HCT116 (cell line): ENCODE measurements at regions not wholly inside any gene's neighbourhood (a gene's known extent, or its start where the extent isn't known, plus 50 kb on each side); places are given as distances from the start of the nearest gene placed in this dataset.

Experiments used
- ATAC-seq: fragments of 200-7000 bp; cut with Tn5 transposase; 2 replicates; pipeline ENCODE4 v1.9.1; 2020; ENCODE audit warnings: mild to moderate bottlenecking, moderate library complexity
- BruUV-seq: library from RNA; stranded (reverse); fragments of 400-500 nt; replicated peaks from 2 replicates; lab custom pipeline; 2021; lab: Mats Ljungman, UMichigan
- CTCF ChIA-PET: fragments of 300-600 bp; sonication (Branson Sonifier 250); formaldehyde crosslinking; loops from one replicate; lab custom pipeline; 2021; ENCODE audit warnings: antibody characterized with exemption; lab: Charles Lee
- POLR2A ChIA-PET: fragments of 300-600, 350-600 bp; sonication (Branson Sonifier 250); formaldehyde crosslinking; loops from one replicate; lab custom pipeline; 2021; ENCODE audit warnings: antibody characterized with exemption; lab: Charles Lee
- RAD21 ChIA-PET, 2 experiments: fragments of 300-600 bp; sonication (Branson Sonifier 250); formaldehyde crosslinking; loops; one replicate each; lab custom pipeline; 2023; ENCODE audit warnings: low total read pairs in 2 of 2; ENCODE audit not compliant: uncharacterized antibody in 2 of 2, unreplicated experiment in 2 of 2, low non-redundant PET in 1 of 2; lab: Charles Lee
- DNase-seq: peaks from one replicate; pipeline ENCODE4 v3.0.0-alpha.2; 2010; ENCODE audit warnings: low read depth, low spot score
- H2AFZ ChIP-seq: fragments of 200-600 bp; shearing (Covaris generic), sonication (generic); 2 replicates; pipeline ENCODE4 v1.6.1; 2017; ENCODE audit warnings: low read depth, mixed run types, mixed read lengths, antibody characterized with exemption, low read length; ENCODE audit not compliant: poor library complexity, severe bottlenecking
- H3K27ac ChIP-seq: 2 replicates; pipeline ENCODE4 v1.5.1; 2012; ENCODE audit warnings: low read depth, low read length
- H3K27me3 ChIP-seq: fragments of 200-600 bp; sonication (generic); 2 replicates; pipeline ENCODE4 v1.6.1; 2016; ENCODE audit warnings: mixed run types, low read length, mixed read lengths; ENCODE audit not compliant: insufficient read depth
- H3K36me3 ChIP-seq, 2 experiments: fragments of 200-500 bp in 1 of 2; fragments of 200-600 bp in 1 of 2; sonication (Bioruptor generic) in 1 of 2; sonication (generic) in 1 of 2; 2 replicates each; pipeline versions ENCODE4 v1.5.1 to v1.6.1; 2014 to 2016; ENCODE audit warnings: low read length in 2 of 2, inconsistent platforms in 1 of 2, mixed read lengths in 1 of 2, mixed run types in 1 of 2; ENCODE audit not compliant: insufficient read depth in 2 of 2, control insufficient read depth in 1 of 2
- H3K4me1 ChIP-seq, 2 experiments: fragments of 200-600 bp in 1 of 2; sonication (generic) in 1 of 2; 2 replicates each; pipeline versions ENCODE4 v1.5.1 to v1.6.1; 2012 to 2017; ENCODE audit warnings: low read length in 2 of 2, inconsistent platforms in 1 of 2, mild to moderate bottlenecking in 1 of 2, mixed read lengths in 1 of 2, mixed run types in 1 of 2, moderate library complexity in 1 of 2; ENCODE audit not compliant: insufficient read depth in 2 of 2, control insufficient read depth in 1 of 2
- H3K4me2 ChIP-seq: fragments of 200-600 bp; sonication (generic); 2 replicates; pipeline ENCODE4 v1.6.1; 2017; ENCODE audit warnings: mixed run types, low read length, mixed read lengths
- H3K4me3 ChIP-seq, 2 experiments: fragments of 200-600 bp in 1 of 2; sonication (generic) in 1 of 2; replicated peaks in 1 of 2; 2 replicates each; pipeline ENCODE4 v1.5.1; 2011 to 2016; ENCODE audit warnings: low read length in 2 of 2, control low read depth in 1 of 2, low read depth in 1 of 2, mild to moderate bottlenecking in 1 of 2, mixed read lengths in 1 of 2, mixed run types in 1 of 2
- H3K79me2 ChIP-seq: fragments of 200-600 bp; sonication (generic); 2 replicates; pipeline ENCODE4 v1.6.1; 2017; ENCODE audit warnings: mild to moderate bottlenecking, mixed run types, low read length, moderate library complexity, mixed read lengths; ENCODE audit not compliant: insufficient read depth
- H3K9ac ChIP-seq: fragments of 200-600 bp; sonication (generic); 2 replicates; pipeline ENCODE4 v1.6.1; 2016; ENCODE audit warnings: low read length, mixed read lengths
- H3K9me2 ChIP-seq: fragments of 200-600 bp; sonication (generic), shearing (Covaris generic); 2 replicates; pipeline ENCODE4 v1.6.1; 2017; ENCODE audit warnings: mixed run types, mild to moderate bottlenecking, moderate library complexity; ENCODE audit not compliant: insufficient read depth
- H3K9me3 ChIP-seq, 2 experiments: fragments of 200-500 bp in 1 of 2; fragments of 200-600 bp in 1 of 2; sonication (Bioruptor generic) in 1 of 2; sonication (generic) in 1 of 2; 2 replicates each; pipeline ENCODE4 v1.6.1; 2014 to 2017; ENCODE audit warnings: low read length in 2 of 2, mixed read lengths in 2 of 2, inconsistent platforms in 1 of 2, low read depth in 1 of 2, mild to moderate bottlenecking in 1 of 2, mixed run types in 1 of 2, moderate library complexity in 1 of 2; ENCODE audit not compliant: control insufficient read depth in 1 of 2, insufficient read depth in 1 of 2
- H4K20me1 ChIP-seq: fragments of 200-600 bp; sonication (generic), shearing (Covaris generic); 2 replicates; pipeline ENCODE4 v1.6.1; 2017; ENCODE audit warnings: mixed run types, mild to moderate bottlenecking, moderate library complexity; ENCODE audit not compliant: insufficient read depth
- CBX3 ChIP-seq: IDR thresholded peaks from 2 replicates; pipeline ENCODE4 v1.6.1; 2012; ENCODE audit warnings: low read depth
- EGR1 ChIP-seq: IDR thresholded peaks from 2 replicates; pipeline ENCODE4 v1.6.1; 2012; ENCODE audit warnings: low read depth
- ELF1 ChIP-seq: IDR thresholded peaks from 2 replicates; pipeline ENCODE4 v1.6.1; 2012; ENCODE audit warnings: low read depth, borderline replicate concordance
- EZH2 ChIP-seq: fragments of 200-600 bp; sonication (generic); IDR thresholded peaks from 2 replicates; pipeline ENCODE4 v1.6.1; 2017; ENCODE audit warnings: antibody characterized with exemption, mixed run types
- EZH2phosphoT487 ChIP-seq: fragments of 200-600 bp; IDR thresholded peaks from 2 replicates; pipeline ENCODE4 v1.6.1; 2018; ENCODE audit warnings: antibody characterized with exemption, borderline replicate concordance
- FOSL1 ChIP-seq: IDR thresholded peaks from 2 replicates; pipeline ENCODE4 v1.6.1; 2012; ENCODE audit warnings: low read depth
- JUND ChIP-seq: IDR thresholded peaks from 2 replicates; pipeline ENCODE4 v1.6.1; 2012
- POLR2A ChIP-seq: IDR thresholded peaks from 2 replicates; pipeline ENCODE4 v1.7.0; 2011; ENCODE audit warnings: borderline replicate concordance; ENCODE audit not compliant: insufficient read depth, insufficient read length; ENCODE audit errors: extremely low read depth
- RAD21 ChIP-seq: IDR thresholded peaks from 2 replicates; pipeline ENCODE4 v1.6.1; 2012; ENCODE audit warnings: low read depth, mild to moderate bottlenecking
- SIN3A ChIP-seq: IDR thresholded peaks from 2 replicates; pipeline ENCODE4 v1.6.1; 2012; ENCODE audit warnings: low read depth
- SP1 ChIP-seq: IDR thresholded peaks from 2 replicates; pipeline ENCODE4 v1.6.1; 2012; ENCODE audit warnings: low read depth
- SRF ChIP-seq: IDR thresholded peaks from 2 replicates; pipeline ENCODE4 v1.6.1; 2012; ENCODE audit warnings: low read depth
- YY1 ChIP-seq: IDR thresholded peaks from 2 replicates; pipeline ENCODE4 v1.6.1; 2011; ENCODE audit warnings: low read length, low read depth, moderate library complexity, mild to moderate bottlenecking; ENCODE audit not compliant: insufficient replicate concordance; ENCODE audit errors: extremely low read depth
- ZBTB33 ChIP-seq: IDR thresholded peaks from 2 replicates; pipeline ENCODE4 v1.6.1; 2011; ENCODE audit warnings: mild to moderate bottlenecking, low read length, moderate library complexity; ENCODE audit not compliant: insufficient replicate concordance; ENCODE audit errors: extremely low read depth
- ZFX ChIP-seq: fragments of 450-650 bp; IDR thresholded peaks from 2 replicates; pipeline ENCODE4 v1.6.1; 2017
- intact Hi-C: fragments of 100-400 bp; cut with micrococcal nuclease; formaldehyde crosslinking; loops from 2 replicates; pipeline ENCODE4 v1.10.0; 2022
- TF ChIP-seq, protein P1 (sequence below): IDR thresholded peaks from 2 replicates; pipeline ENCODE4 v1.6.1; 2012
- TF ChIP-seq, protein P2 (sequence below): IDR thresholded peaks from 2 replicates; pipeline ENCODE4 v1.6.1; 2012; ENCODE audit warnings: low read depth
- TF ChIP-seq, protein P3 (sequence below): IDR thresholded peaks from 2 replicates; pipeline ENCODE4 v1.6.1; 2012
- TF ChIP-seq, protein P4 (sequence below), 3 experiments: fragments of 200-600 bp in 1 of 3; sonication (generic) in 1 of 3; IDR thresholded peaks in 2 of 3; conservative IDR thresholded peaks in 1 of 3; 2 replicates each; pipeline ENCODE4 v1.5.1; 2012 to 2017; ENCODE audit warnings: low read depth in 2 of 3, low read length in 2 of 3, antibody characterized with exemption in 1 of 3, borderline replicate concordance in 1 of 3, control low read depth in 1 of 3, mild to moderate bottlenecking in 1 of 3, mixed read lengths in 1 of 3, mixed run types in 1 of 3, moderate library complexity in 1 of 3; ENCODE audit not compliant: insufficient read depth in 1 of 3

GRCh38 chr16:85449191-85449884 lies 163.8 kb upstream of the GSE1 start:
- no peak for TF ChIP-seq YY1
- TF ChIP-seq, protein P1, sequence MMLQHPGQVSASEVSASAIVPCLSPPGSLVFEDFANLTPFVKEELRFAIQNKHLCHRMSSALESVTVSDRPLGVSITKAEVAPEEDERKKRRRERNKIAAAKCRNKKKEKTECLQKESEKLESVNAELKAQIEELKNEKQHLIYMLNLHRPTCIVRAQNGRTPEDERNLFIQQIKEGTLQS: no peak
- TF ChIP-seq SIN3A: no peak
- no peak for TF ChIP-seq SRF
- TF ChIP-seq POLR2A: no peak
- no peak for TF ChIP-seq ZBTB33
- TF ChIP-seq JUND: no peak
- no peak for TF ChIP-seq FOSL1
- TF ChIP-seq EZH2phosphoT487: no peak
- TF ChIP-seq, protein P2, sequence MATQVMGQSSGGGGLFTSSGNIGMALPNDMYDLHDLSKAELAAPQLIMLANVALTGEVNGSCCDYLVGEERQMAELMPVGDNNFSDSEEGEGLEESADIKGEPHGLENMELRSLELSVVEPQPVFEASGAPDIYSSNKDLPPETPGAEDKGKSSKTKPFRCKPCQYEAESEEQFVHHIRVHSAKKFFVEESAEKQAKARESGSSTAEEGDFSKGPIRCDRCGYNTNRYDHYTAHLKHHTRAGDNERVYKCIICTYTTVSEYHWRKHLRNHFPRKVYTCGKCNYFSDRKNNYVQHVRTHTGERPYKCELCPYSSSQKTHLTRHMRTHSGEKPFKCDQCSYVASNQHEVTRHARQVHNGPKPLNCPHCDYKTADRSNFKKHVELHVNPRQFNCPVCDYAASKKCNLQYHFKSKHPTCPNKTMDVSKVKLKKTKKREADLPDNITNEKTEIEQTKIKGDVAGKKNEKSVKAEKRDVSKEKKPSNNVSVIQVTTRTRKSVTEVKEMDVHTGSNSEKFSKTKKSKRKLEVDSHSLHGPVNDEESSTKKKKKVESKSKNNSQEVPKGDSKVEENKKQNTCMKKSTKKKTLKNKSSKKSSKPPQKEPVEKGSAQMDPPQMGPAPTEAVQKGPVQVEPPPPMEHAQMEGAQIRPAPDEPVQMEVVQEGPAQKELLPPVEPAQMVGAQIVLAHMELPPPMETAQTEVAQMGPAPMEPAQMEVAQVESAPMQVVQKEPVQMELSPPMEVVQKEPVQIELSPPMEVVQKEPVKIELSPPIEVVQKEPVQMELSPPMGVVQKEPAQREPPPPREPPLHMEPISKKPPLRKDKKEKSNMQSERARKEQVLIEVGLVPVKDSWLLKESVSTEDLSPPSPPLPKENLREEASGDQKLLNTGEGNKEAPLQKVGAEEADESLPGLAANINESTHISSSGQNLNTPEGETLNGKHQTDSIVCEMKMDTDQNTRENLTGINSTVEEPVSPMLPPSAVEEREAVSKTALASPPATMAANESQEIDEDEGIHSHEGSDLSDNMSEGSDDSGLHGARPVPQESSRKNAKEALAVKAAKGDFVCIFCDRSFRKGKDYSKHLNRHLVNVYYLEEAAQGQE: no peak
- TF ChIP-seq, protein P3, sequence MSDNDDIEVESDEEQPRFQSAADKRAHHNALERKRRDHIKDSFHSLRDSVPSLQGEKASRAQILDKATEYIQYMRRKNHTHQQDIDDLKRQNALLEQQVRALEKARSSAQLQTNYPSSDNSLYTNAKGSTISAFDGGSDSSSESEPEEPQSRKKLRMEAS: no peak
- TF ChIP-seq EGR1: no peak
- no peak for TF ChIP-seq SP1
- no peak for TF ChIP-seq EZH2
- no peak for TF ChIP-seq ZFX
- TF ChIP-seq, protein P4, sequence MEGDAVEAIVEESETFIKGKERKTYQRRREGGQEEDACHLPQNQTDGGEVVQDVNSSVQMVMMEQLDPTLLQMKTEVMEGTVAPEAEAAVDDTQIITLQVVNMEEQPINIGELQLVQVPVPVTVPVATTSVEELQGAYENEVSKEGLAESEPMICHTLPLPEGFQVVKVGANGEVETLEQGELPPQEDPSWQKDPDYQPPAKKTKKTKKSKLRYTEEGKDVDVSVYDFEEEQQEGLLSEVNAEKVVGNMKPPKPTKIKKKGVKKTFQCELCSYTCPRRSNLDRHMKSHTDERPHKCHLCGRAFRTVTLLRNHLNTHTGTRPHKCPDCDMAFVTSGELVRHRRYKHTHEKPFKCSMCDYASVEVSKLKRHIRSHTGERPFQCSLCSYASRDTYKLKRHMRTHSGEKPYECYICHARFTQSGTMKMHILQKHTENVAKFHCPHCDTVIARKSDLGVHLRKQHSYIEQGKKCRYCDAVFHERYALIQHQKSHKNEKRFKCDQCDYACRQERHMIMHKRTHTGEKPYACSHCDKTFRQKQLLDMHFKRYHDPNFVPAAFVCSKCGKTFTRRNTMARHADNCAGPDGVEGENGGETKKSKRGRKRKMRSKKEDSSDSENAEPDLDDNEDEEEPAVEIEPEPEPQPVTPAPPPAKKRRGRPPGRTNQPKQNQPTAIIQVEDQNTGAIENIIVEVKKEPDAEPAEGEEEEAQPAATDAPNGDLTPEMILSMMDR (IDR thresholded peaks at IDR 0.05 in 2 of 3, conservative IDR thresholded peaks at IDR 0.05 in 1 of 3; ENCODE audit: borderline replicate concordance in 1 of 3, insufficient read depth in 1 of 3, low read depth in 2 of 3, low read length in 2 of 3): no peak
- no peak for TF ChIP-seq CBX3
- no peak for TF ChIP-seq ELF1
- no peak for TF ChIP-seq RAD21
- intact Hi-C loops: no loop called here
- no peaks in the 10 kb centered on the region for H3K79me2 ChIP-seq
- no peak overlapping the region for H3K9ac ChIP-seq
- POLR2A ChIA-PET: no interaction called here
- RAD21 ChIA-PET: interaction anchor here in 1 of 2 experiments (0.5 kb wide), 1 partner anchor 334 kb away, joined by 6 read pairs; no protein-coding TSS in a partner anchor
- no peaks in the 10 kb centered on the region for H3K27me3 ChIP-seq
- no peak overlapping the region for H3K4me2 ChIP-seq
- DNase-seq: no peak
- ATAC-seq: no peak
- H4K20me1 ChIP-seq: no peaks in the 10 kb centered on the region
- H2AFZ ChIP-seq: no peak overlapping the region
- no peaks in the 10 kb centered on the region for H3K9me2 ChIP-seq
- no peak overlapping the region for H3K27ac ChIP-seq
- no TSS peak for BruUV-seq
- CTCF ChIA-PET: interaction anchor here (0.8 kb wide), 1 partner anchor 29 kb away, joined by 3 read pairs; no protein-coding TSS in a partner anchor
- H3K4me1 ChIP-seq: peaks cover 0 to 9% of the 10 kb centered on the region in 2 experiments; a peak in 2 of 4 replicates
- H3K4me3 ChIP-seq: no peak overlapping the region
- H3K36me3 ChIP-seq: no peaks in the 10 kb centered on the region
- no peaks in the 10 kb centered on the region for H3K9me3 ChIP-seq
